AML-193 (cell line): ENCODE measurements at regions not wholly inside any gene's neighbourhood (a gene's known extent, or its start where the extent isn't known, plus 50 kb on each side); places are given as distances from the start of the nearest gene placed in this dataset.

Experiments used
- DNase-seq, 2 experiments: peaks; one replicate each; lab custom pipeline; 2025; lab: John Stamatoyannopoulos, UW

DNA sequence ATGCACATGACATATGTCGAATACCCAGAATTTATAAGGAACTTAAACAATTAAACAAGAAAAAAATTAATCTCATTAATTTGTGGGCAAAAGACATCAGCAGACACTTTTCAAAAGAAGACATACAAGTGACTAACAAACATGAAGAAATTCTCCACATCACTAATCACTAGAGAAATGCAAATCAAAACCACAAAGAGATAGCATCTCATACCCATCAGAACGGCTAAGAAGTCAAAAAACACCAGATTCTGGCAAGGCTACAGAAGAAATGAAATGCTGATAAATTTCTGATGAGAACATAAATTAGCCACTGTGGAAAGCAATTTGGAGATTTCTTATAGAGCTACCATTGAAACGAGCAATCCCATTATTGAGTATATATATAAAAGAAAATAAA lies 210.6 kb upstream of the LUZP2 start:
- DNase-seq, result no peak

DNA sequence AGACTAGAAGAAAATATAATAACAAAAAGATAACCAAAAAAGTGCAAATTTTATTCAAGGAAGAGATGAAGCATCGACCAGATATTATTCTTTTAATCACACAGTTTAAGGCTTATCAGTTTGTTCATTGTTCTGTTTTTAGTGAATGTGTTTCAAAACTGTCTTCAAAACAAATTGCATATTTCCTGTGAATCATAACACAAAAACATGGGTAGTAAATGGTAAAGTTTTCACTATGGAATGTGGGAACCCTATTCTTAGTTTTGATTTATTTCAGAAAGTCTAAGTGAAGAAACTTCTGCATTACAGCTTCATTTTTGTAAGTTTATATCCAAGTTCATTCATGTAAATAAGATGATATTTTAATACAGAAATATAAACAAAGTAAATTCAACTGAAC lies 207.6 kb upstream of the LUZP2 start:
- DNase-seq, result no peak

DNA sequence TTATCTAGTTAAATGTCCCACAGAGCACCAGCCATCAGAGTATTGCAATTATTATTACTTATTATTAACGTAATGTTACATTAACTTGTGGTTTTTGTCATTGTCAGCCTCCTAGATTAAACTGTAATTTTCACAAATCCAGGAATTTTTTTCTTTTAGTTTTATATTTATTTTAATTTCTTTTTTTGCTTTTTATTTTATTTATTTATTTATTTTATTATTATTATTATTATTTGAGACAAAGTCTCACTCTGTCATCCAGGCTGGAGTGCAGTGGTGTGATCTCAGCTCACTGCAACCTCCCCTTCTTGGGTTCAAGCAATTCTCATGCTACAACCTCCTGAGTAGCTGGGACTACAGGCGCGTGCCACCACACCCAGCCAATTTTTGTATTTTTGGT lies 202.9 kb upstream of the LUZP2 start:
- DNase-seq, result no peak

DNA sequence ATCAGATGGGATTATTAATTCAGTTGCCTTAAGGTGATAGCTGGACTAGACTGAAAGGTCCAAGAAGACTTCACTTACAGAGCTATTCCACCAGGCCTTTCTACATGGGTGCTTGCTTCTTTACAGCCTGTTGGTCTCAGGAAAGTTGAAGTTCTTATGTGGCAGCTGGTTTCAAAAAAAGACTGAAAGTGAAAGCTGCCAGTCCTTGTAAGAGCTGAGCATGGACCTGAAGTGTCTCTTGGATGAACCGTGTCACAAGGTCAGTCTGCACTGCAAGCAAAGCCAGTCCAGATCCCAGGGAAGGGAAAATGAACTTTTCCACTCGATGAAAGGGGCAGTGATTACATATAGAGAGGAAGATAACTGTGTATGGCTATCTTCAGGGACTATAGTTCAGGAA lies 201.5 kb upstream of the LUZP2 start:
- no peak for DNase-seq

DNA sequence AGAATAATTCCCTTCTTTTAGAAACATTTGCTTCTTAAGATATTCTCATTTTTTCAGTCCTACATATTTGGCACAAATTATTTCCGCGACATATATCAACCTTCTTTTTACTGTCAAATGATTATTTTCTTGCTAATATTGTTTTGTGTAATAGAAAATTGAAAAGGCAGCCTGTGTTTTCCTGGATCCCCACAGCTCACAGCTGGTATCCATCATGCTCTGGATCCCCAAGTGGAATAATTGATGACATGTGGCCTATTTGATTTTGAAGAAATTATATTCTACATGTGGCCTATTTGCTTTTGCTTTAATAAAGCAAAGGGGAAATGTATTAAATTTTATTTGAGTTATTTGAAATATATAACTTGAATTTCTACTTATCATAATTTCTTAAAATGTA lies 199.4 kb upstream of the LUZP2 start:
- no peak for DNase-seq

DNA sequence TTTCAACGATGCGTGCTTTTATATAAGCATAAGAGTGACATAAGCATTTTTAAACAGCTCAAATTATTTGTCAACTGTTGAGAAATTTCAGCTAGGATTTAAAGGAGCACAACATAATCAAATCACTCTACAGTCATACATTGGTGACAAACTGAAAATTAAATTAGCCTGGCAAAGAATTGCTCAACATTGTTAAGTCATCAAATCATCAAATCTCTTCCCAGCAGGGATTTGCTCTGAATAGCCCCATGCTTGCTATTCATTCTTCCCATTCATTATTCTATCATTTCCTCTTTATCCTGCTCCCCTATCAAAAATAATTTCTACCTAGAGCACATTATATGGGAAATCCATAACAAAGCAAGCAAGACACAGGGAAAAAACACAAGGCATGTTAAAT lies 198.7 kb upstream of the LUZP2 start:
- no peak for DNase-seq

DNA sequence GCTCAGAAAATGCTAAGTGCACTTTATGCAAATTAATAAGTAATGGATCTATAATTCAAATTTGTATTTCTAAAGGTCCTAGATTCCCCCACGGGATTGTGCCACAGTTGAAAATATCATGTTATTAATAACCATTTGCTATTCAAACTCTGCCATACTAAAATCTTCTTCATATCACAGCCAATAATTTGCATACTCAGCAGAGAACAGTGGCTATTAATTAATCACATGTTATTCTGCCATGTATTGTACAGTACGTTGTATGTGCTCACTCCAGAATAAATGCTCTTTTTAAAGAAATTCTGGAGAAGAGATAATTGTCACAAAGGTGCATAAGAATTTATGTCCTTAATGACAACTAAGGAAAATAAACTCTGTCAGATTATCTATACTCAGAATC lies 184.9 kb upstream of the LUZP2 start:
- DNase-seq, result no peak

DNA sequence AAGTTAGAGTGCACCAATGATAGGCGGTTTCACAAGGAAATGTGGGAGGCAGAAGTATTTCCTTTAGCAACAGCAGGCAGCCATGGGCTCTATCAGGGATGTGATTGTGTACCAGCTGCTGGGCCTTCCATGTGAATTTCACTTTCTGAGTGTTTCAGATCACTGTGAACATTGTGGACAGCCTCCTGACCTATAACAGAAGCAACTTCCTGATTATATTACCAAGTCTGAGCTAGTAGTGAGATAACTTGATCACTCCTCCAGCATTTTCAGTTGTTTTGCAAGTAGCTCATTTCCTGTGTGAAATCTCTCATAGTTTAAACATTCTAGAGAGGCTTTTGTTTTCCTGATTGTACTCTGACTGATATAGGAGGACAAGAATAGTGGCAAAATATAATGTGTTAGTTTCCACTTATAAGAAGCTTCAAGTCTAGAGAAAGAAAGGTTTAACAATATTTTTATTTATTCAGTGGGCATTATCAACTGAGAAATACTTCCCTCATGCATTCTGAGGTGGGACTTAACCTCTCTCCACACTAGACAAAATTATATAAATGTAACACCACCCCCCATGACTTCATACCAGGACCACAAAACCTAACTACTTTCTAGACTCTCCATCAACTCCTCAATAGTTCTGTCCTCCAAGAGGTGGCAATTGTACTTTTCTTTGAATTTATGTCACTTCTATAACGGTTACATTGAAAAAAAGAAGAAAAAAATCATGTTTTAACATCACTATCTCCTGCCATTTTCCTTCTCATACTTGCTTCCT lies 184.2 kb upstream of the LUZP2 start:
- DNase-seq, result no peak

DNA sequence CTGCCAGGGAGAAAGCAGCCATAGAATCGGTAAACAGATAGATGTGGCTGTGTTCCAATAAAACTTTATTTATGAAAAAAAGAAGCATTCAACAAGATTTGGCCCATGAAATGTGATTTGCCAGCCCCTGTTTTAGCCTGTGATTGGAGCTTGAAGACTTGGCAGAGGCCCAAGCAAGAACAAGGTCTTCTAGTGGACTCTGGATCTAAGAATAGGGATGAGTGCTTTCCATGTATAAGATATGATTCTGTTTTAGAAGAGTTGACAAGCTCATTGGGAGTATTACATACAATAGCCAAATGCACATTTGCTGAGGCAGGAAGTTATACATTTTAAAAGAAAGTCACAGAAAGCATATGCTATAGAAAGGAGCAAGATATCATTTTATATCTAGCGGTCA lies 175.6 kb upstream of the LUZP2 start:
- DNase-seq, result no peak

DNA sequence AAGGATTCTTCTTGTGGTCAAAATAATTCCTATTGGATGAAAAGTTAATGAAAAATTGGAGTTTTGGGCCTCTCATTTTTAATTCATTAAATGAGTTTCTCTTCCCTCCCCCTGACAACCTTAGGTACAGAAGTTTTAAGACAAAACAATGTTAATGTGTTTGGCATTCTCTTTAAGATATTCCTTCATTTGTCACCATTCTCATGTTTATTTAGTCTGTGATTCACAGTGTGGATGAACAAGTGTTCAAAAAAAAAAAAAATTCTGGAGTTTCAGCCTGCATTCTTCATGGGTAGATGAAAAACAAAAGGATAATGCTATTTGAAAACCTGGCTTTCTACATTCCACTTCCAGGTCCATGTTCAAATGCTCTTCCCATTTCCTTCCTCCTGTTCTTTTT lies 172.6 kb upstream of the LUZP2 start:
- no peak for DNase-seq

DNA sequence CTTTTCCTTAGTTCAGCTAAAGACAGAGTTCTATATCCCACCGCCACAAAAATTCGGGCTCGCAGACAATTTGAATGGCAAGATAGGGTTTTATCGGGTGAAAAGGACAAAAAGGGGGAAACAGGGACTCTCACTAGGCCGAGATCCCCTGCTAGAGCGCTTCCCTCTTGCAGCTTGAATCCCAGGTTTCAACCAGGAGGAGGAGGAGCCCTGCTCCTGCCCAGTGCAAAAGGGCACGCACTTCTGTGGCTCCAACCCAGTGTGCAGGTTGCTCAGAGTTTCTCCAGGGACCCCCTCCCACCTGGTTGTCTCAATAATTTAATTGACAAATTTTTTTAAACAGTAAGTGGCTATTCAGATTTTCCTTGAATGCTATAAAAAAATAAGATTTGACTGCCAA lies 152.6 kb upstream of the LUZP2 start:
- DNase-seq, result no peak

DNA sequence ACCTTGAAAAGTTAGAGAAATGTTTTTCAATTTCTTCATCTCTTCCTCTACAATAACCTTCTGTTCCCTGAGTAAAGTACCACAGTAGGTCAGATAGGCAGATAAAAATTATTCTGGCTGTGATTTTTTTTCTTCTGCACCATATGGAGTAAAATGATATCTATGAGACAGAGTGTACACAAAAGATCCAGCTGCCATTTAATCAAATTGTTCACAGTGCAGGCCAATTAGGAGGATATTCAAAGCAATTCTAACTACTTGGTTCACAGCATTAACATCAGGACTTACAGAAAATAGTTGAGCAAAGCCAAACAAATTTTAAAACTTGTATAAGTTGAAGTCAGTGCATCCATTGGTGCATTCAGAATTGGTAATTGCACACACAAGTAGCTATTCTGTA lies 147.9 kb upstream of the LUZP2 start:
- DNase-seq, result no peak

DNA sequence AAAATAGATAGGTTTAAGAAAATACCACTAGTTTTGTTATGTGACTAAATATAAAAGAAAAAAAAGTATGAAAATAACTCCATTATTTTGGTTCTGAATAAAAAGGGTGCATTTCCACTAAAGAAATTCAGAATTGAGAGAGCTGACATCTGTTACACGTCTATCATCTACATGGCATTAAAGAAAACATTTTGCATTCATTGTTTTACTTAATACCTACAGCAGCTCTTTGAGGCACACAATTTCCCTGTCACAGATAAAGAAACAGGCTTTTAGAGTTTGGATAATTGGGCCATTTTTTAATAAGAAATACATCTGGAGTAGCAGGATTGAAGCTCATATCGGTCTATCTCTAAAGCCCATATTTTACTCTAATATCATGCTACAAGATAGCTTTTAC lies 145.7 kb upstream of the LUZP2 start:
- DNase-seq, result no peak

DNA sequence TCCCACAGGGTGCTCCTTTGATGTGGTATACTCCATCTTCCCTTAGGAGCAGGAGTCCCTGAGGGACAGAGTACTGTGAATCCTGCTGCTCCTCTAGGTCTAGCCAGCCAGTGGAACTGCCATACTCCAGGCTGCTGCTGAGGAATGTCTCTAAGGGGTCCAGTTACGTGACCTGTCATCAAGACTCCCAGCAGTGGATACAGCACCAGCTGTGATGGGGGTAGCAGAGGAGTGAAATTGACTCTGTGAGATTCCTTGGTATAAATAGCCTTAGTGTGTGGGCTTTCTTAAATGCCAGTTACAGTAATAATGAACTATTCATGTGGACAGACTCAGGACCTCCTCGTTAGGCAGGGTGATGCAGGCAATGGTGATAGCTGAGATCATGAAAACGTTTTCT lies 140.4 kb upstream of the LUZP2 start:
- no peak for DNase-seq

DNA sequence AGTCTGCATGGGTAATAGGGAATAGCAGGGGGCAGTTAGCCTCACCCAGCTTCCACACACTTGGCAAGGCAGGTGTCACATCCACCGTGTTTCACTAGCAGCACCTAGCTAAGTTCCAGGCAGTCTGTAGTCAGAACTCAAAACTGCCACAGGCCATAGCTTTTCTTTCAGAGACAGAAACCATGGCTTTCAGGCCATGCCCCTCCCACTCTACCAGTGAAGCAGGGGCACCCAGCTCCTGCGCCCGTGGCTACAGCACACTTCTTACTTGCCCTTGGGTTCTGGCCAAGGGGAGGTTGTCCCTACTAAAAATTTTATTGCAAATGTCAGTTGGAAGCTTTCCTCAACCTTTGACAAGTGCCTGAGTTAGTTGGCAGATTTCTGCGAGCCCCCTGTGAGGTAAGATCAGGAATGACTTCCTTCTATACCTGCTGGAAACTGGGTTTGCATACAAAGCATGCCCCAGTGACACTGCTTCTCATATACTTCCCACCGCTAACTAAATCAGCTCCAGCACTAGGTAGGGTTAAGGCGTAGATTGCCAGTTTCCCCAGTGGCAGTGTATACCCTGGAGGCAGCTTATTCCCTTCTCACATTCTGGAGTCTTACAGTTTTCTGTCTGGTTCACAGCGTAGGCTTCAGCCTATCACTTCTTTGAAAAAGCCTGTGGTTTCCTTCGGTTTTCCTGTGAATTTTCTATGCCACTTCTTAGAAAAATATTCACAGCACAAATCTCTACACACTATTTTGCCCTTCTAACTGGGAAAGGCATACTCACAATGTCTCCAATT lies 139.0 kb upstream of the LUZP2 start:
- DNase-seq, result no peak

DNA sequence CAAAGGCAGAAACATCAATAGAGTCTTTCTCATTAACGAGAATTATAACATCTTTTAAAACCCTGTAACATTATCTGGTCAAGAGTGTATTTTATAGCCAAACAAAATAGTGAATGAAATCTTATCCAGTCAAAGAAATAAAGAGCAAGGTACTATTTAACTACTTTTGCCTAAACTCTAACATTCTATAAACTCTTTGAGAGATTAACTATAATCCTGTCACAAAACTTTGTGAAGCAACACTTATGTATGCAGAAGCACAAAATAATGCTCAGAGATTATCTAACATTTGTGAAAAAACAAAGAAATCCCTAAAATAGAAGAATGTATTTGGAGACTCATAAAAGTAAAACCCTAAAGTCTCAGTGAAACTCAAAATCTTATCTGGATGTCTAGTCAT lies 124.4 kb upstream of the LUZP2 start:
- no peak for DNase-seq

DNA sequence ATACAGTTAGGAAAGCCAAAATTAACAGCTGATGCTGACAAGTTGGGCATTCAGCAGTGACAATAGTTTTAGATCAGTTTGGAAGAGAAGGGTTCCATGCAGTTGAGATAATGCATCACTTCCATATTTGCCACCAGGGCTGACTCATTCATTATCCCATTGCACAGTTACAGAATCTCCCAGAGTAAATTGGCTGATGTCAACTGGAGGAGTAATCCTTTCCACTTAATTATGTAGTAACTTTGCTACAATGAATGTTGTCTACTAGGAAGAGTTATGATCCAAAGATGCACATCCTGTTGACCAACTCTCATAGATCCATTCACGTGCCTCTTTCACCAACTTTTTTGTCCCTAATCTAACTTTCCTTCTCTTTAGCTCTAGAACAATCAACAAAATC lies 123.3 kb upstream of the LUZP2 start:
- no peak for DNase-seq

DNA sequence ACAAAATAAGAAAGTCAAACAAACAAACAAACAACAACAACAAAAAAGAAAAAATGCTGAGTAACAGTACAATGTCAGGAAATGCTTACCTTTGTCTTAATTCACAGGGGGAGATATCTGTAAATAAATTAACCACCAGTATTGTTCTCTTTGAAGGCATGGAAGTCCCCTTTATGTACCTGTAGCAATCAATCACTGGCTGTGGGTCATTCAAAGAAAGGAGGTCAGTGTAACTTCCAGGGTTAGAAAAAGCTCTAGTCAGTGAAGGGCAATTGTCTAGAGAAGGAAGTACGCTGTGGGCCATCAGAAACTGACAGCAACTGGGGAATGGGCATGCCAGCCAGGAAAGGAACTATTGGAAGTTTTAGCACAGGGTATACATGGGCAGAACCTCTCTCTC lies 121.5 kb upstream of the LUZP2 start:
- DNase-seq, result no peak

DNA sequence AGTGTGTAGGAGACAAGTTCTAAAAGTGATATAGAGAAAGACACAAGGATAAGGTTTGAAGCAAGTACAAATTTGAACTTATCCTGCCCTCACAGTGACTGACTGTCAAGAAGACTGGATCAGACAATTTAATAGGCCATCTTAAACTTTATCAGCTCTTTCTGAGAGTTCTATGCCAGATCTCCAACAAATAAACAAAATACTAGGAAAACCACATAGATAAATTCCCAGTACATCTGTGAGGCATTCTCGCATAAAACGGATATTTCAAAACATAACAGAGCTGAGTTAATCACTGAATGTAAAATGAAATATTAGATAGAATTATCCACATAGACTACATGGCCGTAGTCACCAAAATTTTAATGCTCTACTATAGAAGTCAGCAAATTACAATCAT lies 120.9 kb upstream of the LUZP2 start:
- no peak for DNase-seq

DNA sequence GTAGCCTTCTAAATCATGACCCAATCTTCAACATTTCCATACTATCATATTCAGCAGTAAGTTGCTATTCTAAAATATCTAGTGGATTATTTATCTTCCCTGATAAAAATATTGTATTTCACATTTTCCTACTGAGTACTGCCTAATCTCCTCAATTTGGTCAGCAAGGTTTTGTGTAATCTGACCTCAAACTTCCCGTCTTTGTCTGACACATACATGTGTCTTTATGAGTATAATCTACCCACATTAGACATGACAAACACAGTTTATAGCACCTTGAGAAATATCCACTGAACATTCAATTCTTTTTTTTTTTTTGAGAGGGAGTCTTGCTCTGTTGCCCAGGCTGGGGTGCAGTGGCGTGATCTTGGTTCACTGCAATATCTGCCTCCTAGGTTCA lies 113.7 kb upstream of the LUZP2 start:
- no peak for DNase-seq

DNA sequence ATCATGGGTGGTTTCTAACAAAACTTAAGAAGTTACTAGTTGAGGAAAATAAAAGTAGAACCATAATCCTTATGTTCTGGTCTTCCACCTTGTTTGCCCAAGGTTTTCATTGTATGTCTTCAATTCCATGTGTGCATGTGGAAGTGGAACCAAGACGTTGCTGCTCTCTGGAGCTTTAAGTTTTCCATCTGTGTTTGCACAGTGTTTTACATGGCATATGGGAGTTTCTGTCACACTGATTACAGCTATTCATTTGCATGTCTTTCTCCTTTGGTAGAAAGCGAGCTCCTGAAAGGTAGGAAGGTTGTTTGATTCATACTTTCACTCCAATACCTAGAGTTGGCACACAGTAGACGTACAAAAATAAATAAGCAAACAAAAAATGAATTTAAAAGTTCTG lies 112.6 kb upstream of the LUZP2 start:
- no peak for DNase-seq

DNA sequence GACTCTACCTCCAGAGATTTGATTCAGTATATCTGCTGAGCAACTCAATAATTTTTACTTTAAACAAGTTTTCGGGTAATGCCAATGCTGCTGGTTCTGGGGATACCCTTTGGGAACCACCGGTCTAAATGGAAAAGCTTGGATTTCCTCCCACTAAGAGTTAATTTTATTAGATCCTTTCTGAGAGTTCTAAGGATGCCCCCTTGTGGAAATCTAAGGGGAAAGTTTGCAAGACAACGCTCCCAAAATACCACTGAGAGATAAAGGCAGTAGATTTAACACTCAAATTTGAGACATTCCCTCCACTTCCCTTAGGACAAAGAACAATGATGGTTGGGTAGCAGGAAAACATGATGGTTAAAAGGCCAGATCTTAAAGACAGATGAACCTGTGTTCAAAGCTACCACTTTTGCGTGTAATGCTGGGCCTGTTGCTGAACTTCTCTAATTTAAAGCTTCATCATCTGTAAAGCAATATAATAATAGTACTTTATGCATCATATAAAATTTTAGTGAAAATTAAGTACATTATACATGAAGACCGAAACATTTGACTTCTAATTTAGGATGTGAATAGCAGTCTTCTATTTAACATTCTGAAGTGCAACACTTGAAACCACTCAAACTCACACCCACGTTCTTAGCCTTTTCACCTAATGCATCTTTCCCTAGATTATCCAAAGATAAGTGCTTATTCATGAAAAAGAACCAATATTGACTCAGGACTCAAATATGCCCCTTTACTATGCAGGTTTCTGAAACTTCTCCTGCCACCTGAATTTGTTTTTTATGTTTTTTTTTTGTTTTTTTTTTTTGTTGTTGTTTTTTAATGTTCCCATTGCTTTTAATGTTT lies 110.1 kb upstream of the LUZP2 start:
- no peak for DNase-seq

DNA sequence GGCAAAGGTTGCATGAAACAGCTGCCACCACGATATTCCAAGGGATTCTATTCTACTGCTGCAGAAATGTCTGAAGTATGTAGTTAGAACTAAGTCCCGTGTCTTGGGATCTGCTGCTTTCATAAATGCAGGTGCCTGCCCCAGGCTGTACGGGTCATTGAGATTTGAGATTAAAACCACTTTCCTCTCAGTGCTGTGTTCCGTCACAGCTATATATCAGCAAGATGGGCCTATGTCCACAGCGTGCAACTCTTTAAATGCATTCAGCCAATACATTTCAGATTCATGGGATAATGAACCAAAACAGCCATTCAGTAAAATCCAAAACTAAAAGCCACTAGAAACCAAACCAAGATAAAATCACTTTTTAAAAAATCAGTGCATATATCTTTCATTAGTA lies 107.3 kb upstream of the LUZP2 start:
- no peak for DNase-seq
